H1 (cell line): ENCODE measurements at regions not wholly inside any gene's neighbourhood (a gene's known extent, or its start where the extent isn't known, plus 50 kb on each side); places are given as distances from the start of the nearest gene placed in this dataset.

ENCODE experiments used
- CHD7 ChIP-seq: fragments of 300-600 bp; sonication (generic); IDR thresholded peaks from 2 replicates; pipeline ENCODE4 v1.7.1; 2012; ENCODE audit warnings: low read length, moderate library complexity, mild to moderate bottlenecking, inconsistent platforms; ENCODE audit not compliant: insufficient replicate concordance
- JUND ChIP-seq: IDR thresholded peaks from 2 replicates; pipeline ENCODE4 v1.6.1; 2011; ENCODE audit warnings: mild to moderate bottlenecking, improper control_type of control experiment, low read length
- SAP30 ChIP-seq: fragments of 300-600 bp; sonication (generic); IDR thresholded peaks from 2 replicates; pipeline ENCODE4 v1.7.1; 2012; ENCODE audit warnings: low read length, moderate library complexity, mild to moderate bottlenecking, inconsistent platforms; ENCODE audit not compliant: insufficient read depth, insufficient replicate concordance
- SP1 ChIP-seq: IDR thresholded peaks from 2 replicates; pipeline ENCODE4 v1.6.1; 2011; ENCODE audit warnings: low read depth, low read length

- TF ChIP-seq CHD7 (no peak), JUND (no peak), SAP30 (no peak), SP1 (no peak)
Measured at GRCh38 chr1:185435696-185436379, 118.8 kb upstream of the IVNS1ABP start (continued).
